ENCODE measurements at regions not wholly inside any gene's neighbourhood (a gene's known extent, or its start where the extent isn't known, plus 50 kb on each side); places are given as distances from the start of the nearest gene placed in this dataset.

- CTCF ChIA-PET: interaction anchor here (0.6 to 16.0 kb wide), 4 partner anchors 9 to 124 kb away, joined by 3 to 227 read pairs (median 12); no protein-coding TSS in a partner anchor
- no peaks in the 10 kb centered on the region for H3K4me1 Mint-ChIP-seq (ENCODE audit: insufficient read depth, unreplicated experiment)
- no peak overlapping the region for H3K27ac Mint-ChIP-seq (ENCODE audit: low read depth, unreplicated experiment)
- BruUV-seq (replicated peaks): no TSS peak
- no peaks in the 10 kb centered on the region for H3K9me3 Mint-ChIP-seq (ENCODE audit: unreplicated experiment)
- TF ChIP-seq, protein P1, sequence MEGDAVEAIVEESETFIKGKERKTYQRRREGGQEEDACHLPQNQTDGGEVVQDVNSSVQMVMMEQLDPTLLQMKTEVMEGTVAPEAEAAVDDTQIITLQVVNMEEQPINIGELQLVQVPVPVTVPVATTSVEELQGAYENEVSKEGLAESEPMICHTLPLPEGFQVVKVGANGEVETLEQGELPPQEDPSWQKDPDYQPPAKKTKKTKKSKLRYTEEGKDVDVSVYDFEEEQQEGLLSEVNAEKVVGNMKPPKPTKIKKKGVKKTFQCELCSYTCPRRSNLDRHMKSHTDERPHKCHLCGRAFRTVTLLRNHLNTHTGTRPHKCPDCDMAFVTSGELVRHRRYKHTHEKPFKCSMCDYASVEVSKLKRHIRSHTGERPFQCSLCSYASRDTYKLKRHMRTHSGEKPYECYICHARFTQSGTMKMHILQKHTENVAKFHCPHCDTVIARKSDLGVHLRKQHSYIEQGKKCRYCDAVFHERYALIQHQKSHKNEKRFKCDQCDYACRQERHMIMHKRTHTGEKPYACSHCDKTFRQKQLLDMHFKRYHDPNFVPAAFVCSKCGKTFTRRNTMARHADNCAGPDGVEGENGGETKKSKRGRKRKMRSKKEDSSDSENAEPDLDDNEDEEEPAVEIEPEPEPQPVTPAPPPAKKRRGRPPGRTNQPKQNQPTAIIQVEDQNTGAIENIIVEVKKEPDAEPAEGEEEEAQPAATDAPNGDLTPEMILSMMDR (IDR thresholded peaks at IDR 0.05; ENCODE audit: unreplicated experiment): no peak
- DNase-seq (ENCODE audit: unreplicated experiment): no peak
- peaks cover 5% of the 10 kb centered on the region for H3K36me3 Mint-ChIP-seq (ENCODE audit: insufficient read depth, unreplicated experiment)
- intact Hi-C loops (cut with micrococcal nuclease): no loop called here
- H3K4me3 Mint-ChIP-seq (ENCODE audit: unreplicated experiment): no peak overlapping the region
- POLR2A ChIA-PET: interaction anchor here (0.6 kb wide), 1 partner anchor 136 kb away, joined by 5 read pairs; no protein-coding TSS in a partner anchor
- peaks cover 19% of the 10 kb centered on the region for H3K27me3 Mint-ChIP-seq (ENCODE audit: insufficient read depth, unreplicated experiment)
Measured at GRCh38 chr1:53402891-53403655, 56.1 kb upstream of the DMRTB1 start.

DNA sequence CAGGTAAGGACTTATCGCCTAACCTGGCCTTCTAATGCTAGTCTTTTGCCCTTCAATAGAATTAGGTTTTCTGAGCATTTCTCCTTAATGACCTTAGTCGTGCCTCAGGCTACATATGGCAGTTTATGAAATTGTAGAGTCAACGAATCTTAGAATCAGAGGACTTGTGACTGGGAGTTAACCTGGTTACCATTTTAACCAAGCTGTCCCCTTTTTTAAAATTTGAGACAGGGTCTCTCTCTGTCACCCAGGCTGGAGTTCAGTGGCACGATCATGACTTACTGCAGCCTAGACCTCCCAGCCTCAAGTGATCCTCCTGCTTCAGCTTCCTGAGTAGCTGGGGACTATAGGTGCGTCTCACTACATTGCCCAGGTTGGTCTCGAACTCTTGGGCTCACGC lies 53.5 kb upstream of the DMRTB1 start:
- H3K4me3 Mint-ChIP-seq (ENCODE audit: unreplicated experiment): no peak overlapping the region
- intact Hi-C loops (cut with micrococcal nuclease): no loop called here
- H3K27ac Mint-ChIP-seq (ENCODE audit: low read depth, unreplicated experiment): no peak overlapping the region
- no TSS peak for BruUV-seq (replicated peaks)
- peaks cover 6% of the 10 kb centered on the region for H3K36me3 Mint-ChIP-seq (ENCODE audit: insufficient read depth, unreplicated experiment)
- H3K27me3 Mint-ChIP-seq (ENCODE audit: insufficient read depth, unreplicated experiment): peaks cover 19% of the 10 kb centered on the region
- no peaks in the 10 kb centered on the region for H3K9me3 Mint-ChIP-seq (ENCODE audit: unreplicated experiment)
- no peak for DNase-seq (ENCODE audit: unreplicated experiment)
- CTCF ChIA-PET: interaction anchor here (0.7 to 16.0 kb wide), 4 partner anchors 12 to 126 kb away, joined by 3 to 227 read pairs (median 4); no protein-coding TSS in a partner anchor
- H3K4me1 Mint-ChIP-seq (ENCODE audit: insufficient read depth, unreplicated experiment): no peaks in the 10 kb centered on the region
- TF ChIP-seq, protein P1 (IDR thresholded peaks at IDR 0.05; ENCODE audit: unreplicated experiment): no peak
- POLR2A ChIA-PET: no interaction called here

DNA sequence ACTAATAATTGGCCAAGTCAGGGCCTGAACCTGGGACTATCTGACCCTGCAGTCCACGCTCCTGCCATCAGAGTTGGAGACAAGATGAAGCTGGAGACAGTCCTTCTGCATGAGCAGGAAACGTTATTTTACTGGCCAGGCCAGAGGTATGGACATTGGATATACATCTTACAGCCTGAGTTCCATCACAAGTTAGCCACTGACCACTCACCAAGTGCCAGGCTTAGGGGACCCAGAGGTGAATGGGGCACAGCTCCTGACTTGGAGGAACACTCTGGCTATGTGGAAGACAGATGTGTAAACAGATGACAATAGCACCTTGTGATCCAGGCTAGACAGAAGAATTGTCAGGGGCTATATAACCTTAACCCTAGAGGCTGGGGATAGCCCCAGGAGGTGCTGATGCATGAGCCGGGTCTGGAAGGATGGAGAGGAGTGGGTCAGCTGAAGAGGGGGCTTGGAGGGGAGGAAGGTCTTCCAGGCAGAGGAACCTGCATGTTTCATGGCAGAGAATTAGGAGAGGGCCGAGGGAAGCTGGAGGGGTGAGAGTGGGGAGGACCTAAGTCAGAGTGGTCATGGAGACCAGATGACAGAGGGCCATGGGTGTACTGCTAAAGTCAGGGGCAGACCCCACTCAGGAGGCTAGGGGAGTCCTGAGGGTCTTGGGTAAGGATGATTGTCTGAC lies 52.5 kb upstream of the DMRTB1 start:
- BruUV-seq (replicated peaks): no TSS peak
- no peak for DNase-seq (ENCODE audit: unreplicated experiment)
- ChIA-PET CTCF (interaction anchor here (0.6 to 1.5 kb wide), 3 partner anchors 12 to 569 kb away, joined by 4 read pairs; no protein-coding TSS in a partner anchor), POLR2A (no interaction called here)
- peaks cover 6% of the 10 kb centered on the region for H3K36me3 Mint-ChIP-seq (ENCODE audit: insufficient read depth, unreplicated experiment)
- peaks cover 19% of the 10 kb centered on the region for H3K27me3 Mint-ChIP-seq (ENCODE audit: insufficient read depth, unreplicated experiment)
- H3K4me1 Mint-ChIP-seq (ENCODE audit: insufficient read depth, unreplicated experiment): peaks cover 3% of the 10 kb centered on the region
- no peak overlapping the region for H3K4me3 Mint-ChIP-seq (ENCODE audit: unreplicated experiment)
- H3K9me3 Mint-ChIP-seq (ENCODE audit: unreplicated experiment): no peaks in the 10 kb centered on the region
- intact Hi-C loops (cut with micrococcal nuclease): no loop called here
- TF ChIP-seq, protein P1 (IDR thresholded peaks at IDR 0.05; ENCODE audit: unreplicated experiment): no peak
- no peak overlapping the region for H3K27ac Mint-ChIP-seq (ENCODE audit: low read depth, unreplicated experiment)

- ChIA-PET CTCF (interaction anchor here (0.6 to 2.1 kb wide), 4 partner anchors 16 to 129 kb away, joined by 3 to 15 read pairs (median 5); no protein-coding TSS in a partner anchor), POLR2A (no interaction called here)
- Mint-ChIP-seq H3K27ac (ENCODE audit: low read depth, unreplicated experiment) (no peak overlapping the region), H3K9me3 (ENCODE audit: unreplicated experiment) (no peaks in the 10 kb centered on the region), H3K27me3 (ENCODE audit: insufficient read depth, unreplicated experiment) (peaks cover 19% of the 10 kb centered on the region), H3K4me1 (ENCODE audit: insufficient read depth, unreplicated experiment) (peaks cover 13% of the 10 kb centered on the region), H3K36me3 (ENCODE audit: insufficient read depth, unreplicated experiment) (peaks cover 10% of the 10 kb centered on the region), H3K4me3 (ENCODE audit: unreplicated experiment) (no peak overlapping the region)
- TF ChIP-seq, protein P1 (IDR thresholded peaks at IDR 0.05; ENCODE audit: unreplicated experiment): no peak
- BruUV-seq (replicated peaks): no TSS peak
- DNase-seq (ENCODE audit: unreplicated experiment): no peak
- intact Hi-C loops (cut with micrococcal nuclease): no loop called here
Measured at GRCh38 chr1:53408013-53408754, 51.0 kb upstream of the DMRTB1 start.
